ENCODE measurements at regions not wholly inside any gene's neighbourhood (a gene's known extent, or its start where the extent isn't known, plus 50 kb on each side); places are given as distances from the start of the nearest gene placed in this dataset.

GRCh38 chr1:173422456-173422976 lies 54.6 kb upstream of the PRDX6 start:
- TF ChIP-seq E2F1 (CRISPR knock-in tag; IDR thresholded peaks at IDR 0.05), result no peak
- TF ChIP-seq POLR2A (conservative IDR thresholded peaks at IDR 0.05), result no peak
- no peak for TF ChIP-seq TCF7L2 (IDR thresholded peaks at IDR 0.05; ENCODE audit: low read depth, low read length)
- no peak for TF ChIP-seq ZBTB1 (CRISPR knock-in tag; IDR thresholded peaks at IDR 0.05; ENCODE audit: borderline replicate concordance, low read depth)
